Skeletal muscle cell (primary cell): ENCODE measurements at regions not wholly inside any gene's neighbourhood (a gene's known extent, or its start where the extent isn't known, plus 50 kb on each side); places are given as distances from the start of the nearest gene placed in this dataset.

Experiments
- DNase-seq: peaks from one replicate; pipeline ENCODE4 v3.0.0-alpha.2; 2010; ENCODE audit warnings: low read depth
- H3K4me3 ChIP-seq: 2 replicates; pipeline ENCODE4 v1.5.1; 2011; ENCODE audit warnings: low read depth, mild to moderate bottlenecking, control low read depth, low read length, moderate library complexity

DNA sequence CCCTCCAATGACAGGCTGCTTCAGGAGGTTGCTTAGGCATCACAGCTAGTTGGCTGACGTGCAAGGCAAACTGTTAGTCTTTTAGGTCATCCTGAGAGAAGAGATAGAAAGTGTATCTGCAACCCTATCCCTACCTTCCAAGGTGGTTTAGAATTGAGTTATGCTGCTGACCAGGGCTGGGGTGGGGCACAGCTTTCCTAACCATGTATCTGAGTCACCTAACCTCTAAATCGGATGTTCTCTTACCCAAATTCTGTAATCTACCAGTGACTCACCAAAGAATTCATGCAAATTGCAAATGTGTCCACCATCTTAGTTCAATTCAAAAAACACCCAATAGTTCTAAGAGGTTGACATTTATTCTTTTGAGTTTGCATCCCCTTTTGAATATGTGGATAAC is 107.2 kb upstream of the DYNLRB2 start:
- DNase-seq = no peak
- H3K4me3 ChIP-seq = no peak overlapping the region

DNA sequence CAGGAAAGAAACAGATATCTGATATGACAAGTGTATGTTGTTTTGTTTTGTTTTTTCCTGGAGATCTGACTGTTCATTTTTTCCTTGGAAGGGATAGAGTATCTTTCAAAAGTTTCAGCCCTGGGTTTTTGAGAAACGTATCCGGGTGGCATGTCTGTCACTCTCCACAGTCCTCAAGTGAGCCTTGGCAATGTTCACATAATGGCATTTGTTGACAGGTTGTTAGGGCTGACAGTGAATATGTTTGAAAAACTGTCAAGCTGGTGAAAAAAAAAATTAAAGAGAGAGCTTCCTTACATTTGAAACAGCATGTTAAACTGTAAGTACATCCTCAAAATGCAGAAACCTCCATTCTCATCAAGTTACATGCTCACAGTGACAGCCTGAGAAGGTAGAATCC is 113.0 kb upstream of the DYNLRB2 start:
- H3K4me3 ChIP-seq = no peak overlapping the region
- DNase-seq = no peak

DNA sequence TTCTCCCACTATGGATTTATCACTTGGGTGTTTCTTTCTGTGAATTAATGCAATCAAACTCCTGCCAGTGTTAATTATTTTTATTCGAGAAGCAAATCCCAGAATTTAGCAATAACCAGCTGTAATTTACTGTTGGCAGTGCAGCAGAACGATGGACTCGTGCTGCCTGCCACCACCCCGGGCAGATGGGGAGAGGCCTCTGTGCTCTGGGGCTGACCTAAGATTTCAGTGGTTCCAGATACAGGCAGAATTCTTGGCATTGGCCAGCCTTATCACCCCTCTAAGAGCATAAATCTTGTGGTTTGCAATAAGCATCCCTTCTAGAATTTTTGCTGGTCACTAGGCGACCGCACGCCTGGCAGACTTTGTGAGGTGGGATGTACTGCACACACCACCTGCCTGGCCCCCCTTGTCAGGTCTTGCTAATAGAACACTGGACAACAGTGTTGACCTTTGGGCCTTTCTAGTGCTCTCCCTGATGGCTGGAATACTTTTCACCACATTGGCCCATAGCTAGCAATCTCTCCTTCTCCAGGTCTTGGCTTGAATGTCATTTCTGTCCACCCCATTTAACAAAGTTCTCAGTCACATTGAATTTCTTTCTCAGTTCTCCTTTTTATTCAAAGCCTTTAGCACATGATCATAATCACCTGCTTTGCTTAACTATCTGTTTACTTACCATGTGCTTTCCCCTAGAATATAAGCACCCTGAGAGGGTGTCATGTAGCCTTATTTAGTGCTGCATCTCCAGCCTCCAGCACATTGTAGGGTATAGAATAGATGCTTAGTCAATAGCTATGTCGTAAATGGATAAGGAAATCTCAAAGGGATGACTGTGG is 122.1 kb upstream of the DYNLRB2 start:
- DNase-seq = no peak
- no peak overlapping the region for H3K4me3 ChIP-seq

DNA sequence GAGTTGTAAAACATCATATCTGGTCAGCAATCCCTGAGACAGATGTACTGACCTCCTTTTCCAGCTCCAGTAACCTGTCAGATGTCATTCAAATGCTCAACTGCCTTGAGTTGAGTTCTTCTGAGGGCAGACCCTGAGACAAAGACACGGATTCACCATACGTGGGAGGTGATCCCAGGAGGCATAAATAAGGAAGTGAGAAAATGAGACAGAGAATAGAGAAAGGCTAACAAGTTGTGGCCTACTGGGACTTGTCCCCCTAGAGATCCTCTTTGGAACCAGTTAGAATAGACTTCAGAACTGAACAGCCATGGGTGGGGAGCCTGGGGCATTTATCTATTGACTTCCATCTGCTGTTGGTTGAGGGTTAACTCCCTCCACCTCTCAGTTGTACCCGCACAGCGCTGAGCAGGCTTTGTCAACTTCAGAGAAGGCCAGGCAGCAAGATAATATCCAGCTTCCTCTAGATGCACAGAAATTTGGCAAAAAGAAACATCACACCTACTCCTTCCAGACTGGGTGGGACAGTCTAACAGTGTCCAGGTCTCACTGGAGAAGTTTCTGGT is 123.0 kb upstream of the DYNLRB2 start:
- DNase-seq = no peak

DNA sequence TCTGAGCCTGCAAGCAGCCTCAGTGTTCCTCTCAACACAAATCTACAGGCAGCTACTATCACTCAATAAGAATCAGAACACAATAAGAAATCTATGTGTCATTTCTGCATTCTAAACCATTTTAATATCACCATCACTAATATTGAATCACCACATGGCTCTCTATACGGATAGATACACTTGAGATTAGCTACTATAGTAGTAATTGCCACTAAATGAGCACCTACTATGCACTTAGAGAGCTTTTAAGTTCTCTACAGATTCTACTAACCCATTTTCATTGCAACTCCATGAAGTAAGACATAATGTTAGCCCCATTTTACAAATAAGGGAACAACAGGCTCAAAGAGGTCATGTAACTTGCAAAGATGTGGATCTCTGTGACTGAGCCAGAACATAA is 132.8 kb upstream of the DYNLRB2 start:
- H3K4me3 ChIP-seq = no peak overlapping the region
- DNase-seq = no peak

More for the DNA sequence above, 123.0 kb upstream of the DYNLRB2 start:
- H3K4me3 ChIP-seq = no peak overlapping the region

DNA sequence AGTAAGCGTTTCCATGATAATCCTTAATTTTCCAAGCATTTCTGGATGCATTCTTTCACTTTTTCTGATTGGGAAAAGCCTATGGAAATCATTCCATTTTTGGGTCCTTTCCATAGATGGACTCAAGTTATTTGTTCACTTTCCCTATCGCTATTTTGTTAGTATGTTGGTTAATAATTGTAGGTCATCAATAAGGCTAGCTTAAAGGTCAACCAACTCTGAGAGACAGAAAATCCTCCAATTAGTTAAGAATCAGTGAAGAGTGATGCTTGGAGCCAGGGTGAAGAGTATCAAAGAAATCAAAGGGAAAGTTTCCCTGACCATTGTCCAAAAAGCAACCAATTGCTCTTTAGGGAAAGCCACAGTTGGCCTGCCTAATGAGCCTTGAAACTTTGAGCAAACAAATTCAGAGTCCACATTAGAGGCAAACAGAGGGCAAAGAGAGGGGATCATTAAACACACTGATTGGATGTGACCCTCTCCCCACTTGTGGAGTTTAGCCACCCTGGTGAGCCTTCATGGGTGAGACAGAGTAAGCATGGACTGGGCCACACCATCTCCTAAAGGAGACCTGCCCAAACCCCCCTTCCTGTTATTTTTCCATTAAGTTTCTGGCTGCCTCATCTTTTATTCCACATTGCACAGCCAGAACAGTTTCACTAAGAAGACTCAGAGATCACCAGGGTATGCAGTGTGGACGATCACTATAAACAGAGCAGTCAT is 133.4 kb upstream of the DYNLRB2 start:
- DNase-seq = no peak
- H3K4me3 ChIP-seq = no peak overlapping the region

DNA sequence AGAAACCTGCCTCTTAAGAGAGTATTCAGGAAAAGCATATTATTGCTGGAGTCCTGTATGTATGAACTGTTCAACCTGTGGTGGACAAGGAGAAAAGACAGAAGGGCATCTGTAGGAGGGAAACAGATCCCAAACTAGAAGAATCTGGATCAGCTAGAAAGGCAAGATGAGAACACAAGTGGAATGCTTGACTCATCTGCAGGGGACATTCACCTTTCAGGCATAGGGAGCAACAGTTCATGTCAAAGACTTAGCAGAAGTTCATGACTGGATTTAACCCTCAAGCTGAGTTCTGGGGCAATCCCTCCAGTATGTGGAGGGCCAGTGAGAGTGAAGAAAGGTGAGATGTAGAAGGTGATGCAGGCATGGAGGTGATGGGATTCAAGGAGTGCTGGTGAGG is 135.9 kb upstream of the DYNLRB2 start:
- no peak overlapping the region for H3K4me3 ChIP-seq
- DNase-seq = no peak

DNA sequence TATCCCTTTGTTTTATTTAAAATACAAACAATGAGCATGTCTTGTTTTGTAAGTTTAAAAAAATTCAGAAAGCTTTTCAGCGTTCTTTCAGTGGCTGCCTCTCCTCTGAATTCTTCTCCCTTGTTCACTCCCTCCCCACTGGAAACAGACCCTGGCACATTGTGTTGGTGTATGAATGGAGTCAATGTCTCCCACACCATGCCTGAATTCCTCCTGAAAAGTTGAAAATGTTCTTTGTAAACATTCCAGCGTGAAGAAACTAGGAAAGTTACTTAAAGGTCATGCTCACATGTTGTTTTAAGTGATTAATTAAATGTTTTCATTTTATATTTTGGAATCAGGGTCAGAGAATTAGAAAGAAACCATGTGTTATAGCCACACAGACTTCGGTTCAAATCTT is 136.9 kb upstream of the DYNLRB2 start:
- no peak overlapping the region for H3K4me3 ChIP-seq
- no peak for DNase-seq

DNA sequence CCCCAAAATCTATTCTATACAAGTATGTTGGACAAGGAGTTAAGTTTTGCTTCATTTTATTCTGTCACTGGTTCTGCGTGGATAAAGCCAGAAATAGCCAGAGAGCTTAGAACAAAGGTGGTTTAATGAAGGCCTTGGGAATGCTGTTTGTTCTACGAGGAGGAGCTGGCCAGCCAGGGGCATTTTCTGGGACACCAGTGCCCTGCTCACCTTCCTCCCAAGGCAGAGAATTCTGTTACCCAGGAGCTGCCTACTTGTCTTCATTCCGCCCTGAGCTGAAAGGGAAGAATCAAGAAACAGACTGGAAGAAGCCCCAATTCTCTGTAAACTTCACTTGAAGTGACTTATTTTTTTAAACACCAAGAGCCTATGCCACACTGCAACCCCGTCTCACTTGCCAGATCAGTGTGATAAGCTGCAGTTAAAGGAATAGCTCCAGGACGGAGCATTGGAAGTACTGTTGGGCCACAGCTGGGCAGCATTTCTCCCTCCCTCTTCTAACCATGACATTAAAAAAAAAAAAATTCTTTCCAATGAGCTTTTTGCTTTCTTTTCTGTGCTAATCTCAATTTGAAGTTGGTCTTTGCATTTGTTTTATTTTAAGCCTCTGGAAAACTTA is 149.8 kb upstream of the DYNLRB2 start:
- no peak overlapping the region for H3K4me3 ChIP-seq
- no peak for DNase-seq

DNA sequence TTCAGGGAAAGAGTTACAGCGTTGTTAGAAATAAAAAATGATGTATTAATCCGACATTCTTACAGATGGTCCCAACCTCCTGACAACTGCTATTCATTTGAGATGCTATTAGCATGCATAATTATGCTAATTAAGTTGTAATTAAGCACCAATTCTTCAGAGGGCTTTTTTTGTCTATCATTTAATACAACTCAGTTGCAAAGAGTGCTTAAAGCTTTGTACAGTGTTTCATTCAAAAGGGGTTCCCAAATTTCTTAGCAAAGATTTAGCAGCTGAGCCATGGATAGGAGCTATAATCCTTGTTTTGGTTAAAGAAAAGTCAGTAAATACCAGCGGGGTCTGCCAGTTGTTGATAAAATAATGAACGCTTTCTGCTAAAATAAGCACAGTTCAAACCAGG is 150.7 kb upstream of the DYNLRB2 start:
- DNase-seq = no peak
- H3K4me3 ChIP-seq = no peak overlapping the region

DNA sequence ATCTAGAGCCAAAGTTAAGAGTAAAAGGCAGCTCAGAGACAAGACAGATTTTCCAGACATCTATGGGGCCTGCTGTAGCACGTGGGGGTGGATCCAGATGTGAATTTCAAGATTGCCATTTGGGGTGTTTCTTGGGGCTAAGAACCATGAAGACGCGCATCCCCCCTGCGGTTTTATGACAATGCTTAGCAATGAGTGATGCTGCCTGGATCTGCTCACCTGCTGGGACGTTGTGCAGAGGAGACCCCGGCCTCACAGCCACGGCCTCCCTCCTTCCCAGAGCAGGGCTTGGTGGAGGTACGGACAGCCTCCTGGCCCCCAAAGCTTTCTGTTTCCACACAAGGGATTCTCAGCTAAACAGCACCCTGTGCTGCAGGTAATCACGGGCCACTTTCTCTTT is 151.5 kb upstream of the DYNLRB2 start:
- no peak for DNase-seq
- no peak overlapping the region for H3K4me3 ChIP-seq

DNA sequence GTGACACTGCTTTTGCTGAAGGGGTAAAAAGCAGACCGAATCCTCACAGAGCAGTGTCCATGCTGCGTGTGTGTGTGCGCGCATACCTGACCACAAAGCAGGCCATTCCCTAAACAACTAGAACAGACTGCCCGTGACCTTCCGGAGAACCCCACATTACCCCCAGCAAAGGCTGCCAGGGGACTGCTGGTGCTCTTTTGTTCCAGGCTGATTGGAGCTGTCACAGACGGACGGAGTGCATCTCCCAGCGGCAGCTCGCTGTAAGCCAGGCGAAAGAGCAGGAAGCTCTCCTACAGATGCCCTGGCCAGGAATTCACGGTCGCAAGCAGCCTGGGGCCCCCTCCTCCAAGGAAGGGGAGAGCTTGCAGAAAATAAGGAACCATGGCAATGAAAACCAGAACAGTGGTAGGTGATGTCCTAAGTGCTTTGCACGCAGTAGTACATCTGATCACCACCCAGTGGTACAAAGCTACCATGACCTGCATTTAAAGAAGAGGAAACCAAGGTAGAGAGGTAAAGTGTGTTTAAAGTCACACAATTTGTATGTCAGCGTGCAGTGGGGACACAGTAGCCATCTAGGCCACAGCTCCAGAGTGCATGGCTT is 153.4 kb upstream of the DYNLRB2 start:
- no peak for DNase-seq
- H3K4me3 ChIP-seq = no peak overlapping the region

DNA sequence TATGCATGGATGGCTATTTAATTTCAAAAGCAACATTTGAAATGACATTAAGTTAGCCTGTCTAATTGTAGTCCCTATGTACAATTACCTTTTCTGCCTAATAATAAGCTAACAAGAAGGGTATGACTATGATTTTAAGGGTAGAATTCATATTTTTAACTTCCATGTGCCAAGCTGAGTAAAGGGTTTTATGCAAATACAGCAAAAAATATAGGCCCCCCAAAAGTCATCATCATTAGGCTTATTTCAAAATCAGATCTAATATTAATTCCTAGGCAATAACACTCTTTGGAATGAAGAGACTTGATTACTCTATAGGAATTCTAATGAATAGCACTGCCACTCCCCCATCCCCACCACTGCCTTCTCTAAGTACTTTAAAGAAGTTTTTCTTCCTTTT is 155.9 kb upstream of the DYNLRB2 start:
- DNase-seq = no peak
- no peak overlapping the region for H3K4me3 ChIP-seq

DNA sequence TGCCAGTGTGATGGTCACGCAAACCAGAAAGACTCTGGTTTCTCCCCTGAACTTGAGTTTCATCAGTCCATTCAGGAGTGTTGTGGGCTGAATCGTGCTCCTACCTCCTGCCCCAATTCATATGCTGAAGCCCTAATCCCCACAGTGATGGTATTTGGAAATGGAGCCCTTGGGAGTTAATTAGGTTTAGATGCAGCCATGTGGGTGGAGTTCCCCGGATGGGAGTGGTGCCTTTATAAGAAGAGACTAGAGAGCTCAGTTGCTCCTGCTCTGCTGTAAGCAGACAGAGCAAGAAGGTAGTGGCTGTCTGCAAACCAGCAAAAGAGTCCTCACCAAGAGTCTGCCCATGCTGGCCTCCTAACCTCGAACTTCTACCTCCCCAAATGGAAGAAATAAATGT is 160.3 kb upstream of the DYNLRB2 start:
- no peak overlapping the region for H3K4me3 ChIP-seq
- DNase-seq = no peak

DNA sequence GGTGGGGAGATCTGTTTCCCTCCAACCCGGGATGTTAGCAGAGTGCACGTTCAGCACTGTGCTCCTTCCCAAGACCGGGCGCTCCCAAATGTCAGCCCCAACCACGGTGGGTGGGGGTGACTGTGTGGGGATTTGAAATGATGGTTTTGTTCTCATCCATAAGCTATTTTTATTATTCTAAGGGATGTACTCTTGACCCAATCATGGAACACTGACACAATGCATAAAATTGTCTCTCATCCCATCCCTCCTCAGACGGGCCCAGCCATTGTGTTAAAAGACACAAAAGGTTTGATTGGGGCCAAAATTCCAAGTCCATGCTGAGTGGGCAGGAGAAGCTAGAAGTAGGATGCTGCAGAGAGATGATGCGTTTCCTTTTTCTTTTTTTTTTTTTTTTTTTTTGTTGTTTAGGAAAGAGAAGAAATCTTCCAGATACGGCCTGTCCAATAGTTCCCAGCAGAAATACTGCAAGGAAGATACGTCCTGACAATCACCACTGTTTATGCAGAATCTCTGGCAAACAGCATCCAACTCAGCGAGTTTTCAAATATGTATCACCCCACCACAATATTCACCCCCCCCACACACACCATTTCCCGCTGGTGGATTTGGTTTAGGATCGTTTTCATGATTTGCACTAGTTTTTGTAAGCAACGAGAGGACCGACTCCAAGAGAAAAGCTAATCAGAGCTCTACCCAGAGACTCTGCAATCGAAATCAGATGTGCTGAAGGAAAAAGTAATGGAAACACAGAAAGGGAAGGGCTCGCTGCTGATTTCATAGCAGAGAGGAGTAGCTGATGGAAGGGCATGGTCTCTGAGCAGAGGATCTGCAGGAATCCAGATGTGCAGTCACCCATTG is 163.5 kb upstream of the DYNLRB2 start:
- H3K4me3 ChIP-seq = no peak overlapping the region
- DNase-seq = no peak

DNA sequence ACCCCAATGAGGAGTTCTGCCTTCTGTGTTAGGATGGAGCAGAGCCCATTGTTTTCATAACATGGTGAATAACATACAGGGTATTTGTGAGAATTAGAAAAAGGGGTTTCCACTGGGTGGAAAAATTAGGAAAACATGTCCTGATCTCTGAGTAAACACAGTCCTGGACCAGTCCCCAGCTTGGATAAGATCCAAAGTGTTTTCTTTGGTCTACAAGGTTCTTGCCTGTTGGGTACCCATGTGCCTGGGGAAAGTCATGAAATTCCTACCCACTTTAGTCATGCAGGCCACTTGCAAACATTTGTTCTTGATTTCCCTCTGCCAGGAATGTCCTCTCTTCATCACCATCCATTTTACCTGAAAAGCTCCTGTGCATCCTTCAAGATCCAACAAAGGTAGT is 164.8 kb upstream of the DYNLRB2 start:
- H3K4me3 ChIP-seq = no peak overlapping the region
- no peak for DNase-seq

DNA sequence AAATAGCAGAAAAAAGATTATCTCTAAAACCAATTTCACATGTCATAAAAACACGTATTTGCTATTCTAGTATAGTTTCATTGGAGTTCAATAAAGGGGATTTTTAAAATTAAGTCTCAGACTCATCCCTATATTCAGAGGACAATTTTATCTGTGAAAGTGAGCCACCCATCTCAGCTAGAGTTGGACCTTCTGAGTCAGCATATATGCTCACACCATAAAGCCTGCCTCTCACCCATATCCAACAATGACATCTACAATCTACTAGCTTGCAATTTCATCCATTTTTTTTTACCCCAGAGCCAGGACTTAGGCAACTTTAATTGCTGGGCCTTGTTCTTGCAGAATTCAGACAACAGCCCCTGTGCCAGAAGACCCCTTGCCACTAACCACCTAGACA is 165.3 kb upstream of the DYNLRB2 start:
- no peak for DNase-seq
- no peak overlapping the region for H3K4me3 ChIP-seq

DNA sequence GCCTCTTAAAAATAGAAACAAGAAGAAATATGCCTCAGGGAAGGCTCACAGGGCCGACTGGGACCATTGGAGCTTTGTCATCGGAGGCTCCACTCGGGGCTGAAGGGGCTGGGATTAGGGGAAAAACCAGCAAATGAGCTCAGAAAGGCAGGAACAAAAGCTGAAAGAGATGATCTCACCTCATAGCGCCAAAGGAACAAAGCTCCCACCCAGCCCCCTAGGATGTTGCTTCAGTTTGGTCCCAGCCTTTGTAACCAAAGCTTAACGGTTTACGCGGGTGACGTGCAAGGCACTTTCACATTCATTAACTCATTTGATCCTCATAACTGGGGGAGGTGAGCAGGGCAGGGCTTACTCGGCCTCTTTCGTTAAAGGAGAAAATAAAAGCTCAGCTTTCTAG is 168.5 kb upstream of the DYNLRB2 start:
- DNase-seq = no peak

More for the DNA sequence above, 168.5 kb upstream of the DYNLRB2 start:
- H3K4me3 ChIP-seq = no peak overlapping the region
